ENCODE measurements at regions not wholly inside any gene's neighbourhood (a gene's known extent, or its start where the extent isn't known, plus 50 kb on each side); places are given as distances from the start of the nearest gene placed in this dataset.

GRCh38 chr10:5271526-5271925, 74.9 kb downstream of the AKR1C4 start:
- TF ChIP-seq EZH2 (IDR thresholded peaks at IDR 0.05; ENCODE audit: low read depth) (no peak), CTCF (conservative IDR thresholded peaks at IDR 0.05) (no peak)
